Right lobe of liver (tissue), 4 donors: ENCODE measurements at regions not wholly inside any gene's neighbourhood (a gene's known extent, or its start where the extent isn't known, plus 50 kb on each side); places are given as distances from the start of the nearest gene placed in this dataset.

ENCODE experiments used
- POLR2A ChIP-seq: fragments of 450-650 bp; IDR thresholded peaks from one replicate; pipeline ENCODE4 v1.6.1; 2017; ENCODE audit warnings: antibody characterized with exemption, mild to moderate bottlenecking
- TF ChIP-seq, protein P1 (sequence below), 4 donors: fragments of 200-600 bp in 3 of 4; fragments of 450-650 bp in 1 of 4; IDR thresholded peaks; one replicate each; pipeline versions ENCODE4 v1.5.1 to v1.8.0; 2016 to 2022; ENCODE audit warnings: antibody characterized with exemption in 4 of 4, mild to moderate bottlenecking in 2 of 4
- donor health status: DM: no; HTN: no; CAD: no.
- donor health status: DM: no; HTN: no; CAD: no.
- donor health status: DM: no; HTN: yes; CAD: no.

DNA sequence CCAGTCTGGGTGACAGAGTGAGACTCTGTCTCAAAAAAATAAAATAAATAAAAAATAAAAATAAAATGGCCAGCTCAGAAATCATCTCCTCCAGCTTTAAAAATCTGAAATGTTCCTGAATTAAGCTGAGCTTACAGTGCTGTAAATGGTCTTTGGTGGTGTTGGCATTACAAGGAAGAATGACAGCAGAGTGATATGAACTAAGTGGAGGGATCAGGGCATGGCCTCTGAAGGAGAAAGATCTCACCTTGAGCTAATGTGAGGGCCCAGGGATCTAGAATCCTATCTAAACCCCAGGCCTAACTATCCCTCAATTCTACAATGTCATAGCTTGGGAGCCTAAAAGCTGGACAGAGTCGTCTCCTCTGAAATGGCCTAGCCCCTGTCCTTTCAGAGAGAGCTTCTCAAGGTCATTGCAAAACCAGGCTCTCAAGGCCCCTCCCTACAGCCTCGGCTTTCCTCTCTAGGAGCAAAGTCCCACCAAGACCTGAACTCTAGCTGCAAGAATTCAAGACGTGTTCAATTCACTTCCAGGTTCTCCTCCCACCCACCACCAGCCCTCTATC lies 345.4 kb downstream of the BUD13 start:
- TF ChIP-seq, protein P1, sequence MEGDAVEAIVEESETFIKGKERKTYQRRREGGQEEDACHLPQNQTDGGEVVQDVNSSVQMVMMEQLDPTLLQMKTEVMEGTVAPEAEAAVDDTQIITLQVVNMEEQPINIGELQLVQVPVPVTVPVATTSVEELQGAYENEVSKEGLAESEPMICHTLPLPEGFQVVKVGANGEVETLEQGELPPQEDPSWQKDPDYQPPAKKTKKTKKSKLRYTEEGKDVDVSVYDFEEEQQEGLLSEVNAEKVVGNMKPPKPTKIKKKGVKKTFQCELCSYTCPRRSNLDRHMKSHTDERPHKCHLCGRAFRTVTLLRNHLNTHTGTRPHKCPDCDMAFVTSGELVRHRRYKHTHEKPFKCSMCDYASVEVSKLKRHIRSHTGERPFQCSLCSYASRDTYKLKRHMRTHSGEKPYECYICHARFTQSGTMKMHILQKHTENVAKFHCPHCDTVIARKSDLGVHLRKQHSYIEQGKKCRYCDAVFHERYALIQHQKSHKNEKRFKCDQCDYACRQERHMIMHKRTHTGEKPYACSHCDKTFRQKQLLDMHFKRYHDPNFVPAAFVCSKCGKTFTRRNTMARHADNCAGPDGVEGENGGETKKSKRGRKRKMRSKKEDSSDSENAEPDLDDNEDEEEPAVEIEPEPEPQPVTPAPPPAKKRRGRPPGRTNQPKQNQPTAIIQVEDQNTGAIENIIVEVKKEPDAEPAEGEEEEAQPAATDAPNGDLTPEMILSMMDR (IDR thresholded peaks at IDR 0.05), result no peak
- no peak for TF ChIP-seq POLR2A
